DND-41 (cell line): ENCODE measurements at regions not wholly inside any gene's neighbourhood (a gene's known extent, or its start where the extent isn't known, plus 50 kb on each side); places are given as distances from the start of the nearest gene placed in this dataset.
"Not testable (repeated sequence)": the region's sequence is repeated elsewhere in the genome, so short reads cannot be mapped to it uniquely, and the experiment has no call there.

Experiments used
- ATAC-seq: fragments of 200-7000 bp; cut with Tn5 transposase; 3 replicates; pipeline ENCODE4 v1.9.1; 2021; ENCODE audit warnings: low read depth; ENCODE audit not compliant: insufficient read depth
- DNase-seq: peaks from one replicate; pipeline ENCODE4 v3.0.0-alpha.2; 2020
- H2AFZ ChIP-seq: 2 replicates; pipeline ENCODE4 v1.6.0; 2012; ENCODE audit warnings: low read depth, low read length
- H3K27ac ChIP-seq: 2 replicates; pipeline ENCODE4 v1.5.1; 2012; ENCODE audit warnings: low read length, inconsistent platforms
- H3K27me3 ChIP-seq: fragments of 200-600 bp; sonication (generic); 2 replicates; pipeline ENCODE4 v1.6.0; 2012; ENCODE audit warnings: low read length, mild to moderate bottlenecking, inconsistent platforms; ENCODE audit not compliant: insufficient read depth, poor library complexity
- H3K36me3 ChIP-seq: 2 replicates; pipeline ENCODE4 v1.5.1; 2012; ENCODE audit warnings: low read length, inconsistent platforms; ENCODE audit not compliant: insufficient read depth
- H3K4me1 ChIP-seq: 2 replicates; pipeline ENCODE4 v1.5.1; 2012; ENCODE audit warnings: mild to moderate bottlenecking, low read length; ENCODE audit not compliant: insufficient read depth
- H3K4me2 ChIP-seq: 2 replicates; pipeline ENCODE4 v1.6.0; 2012; ENCODE audit warnings: mild to moderate bottlenecking, moderate library complexity, low read length, inconsistent platforms; ENCODE audit not compliant: insufficient read depth
- H3K4me3 ChIP-seq, 2 experiments: fragments of 200-600 bp in 1 of 2; shearing (Covaris generic) in 1 of 2; 2 replicates each; pipeline ENCODE4 v1.5.1; 2012 to 2016; ENCODE audit warnings: inconsistent platforms in 2 of 2, low read length in 2 of 2, mild to moderate bottlenecking in 2 of 2, low read depth in 1 of 2, moderate library complexity in 1 of 2
- H3K79me2 ChIP-seq: 2 replicates; pipeline ENCODE4 v1.6.0; 2012; ENCODE audit warnings: low read length, inconsistent platforms; ENCODE audit not compliant: insufficient read depth
- H3K9ac ChIP-seq: 2 replicates; pipeline ENCODE4 v1.6.0; 2012; ENCODE audit warnings: low read depth, mild to moderate bottlenecking, inconsistent platforms, low read length, moderate library complexity
- H3K9me3 ChIP-seq: 2 replicates; pipeline ENCODE4 v1.5.1; 2012; ENCODE audit warnings: low read length, moderate library complexity, mild to moderate bottlenecking, inconsistent platforms; ENCODE audit not compliant: insufficient read depth, severe bottlenecking
- H4K20me1 ChIP-seq: 2 replicates; pipeline ENCODE4 v1.6.0; 2012; ENCODE audit warnings: low read length; ENCODE audit not compliant: insufficient read depth
- CTCF ChIP-seq: IDR thresholded peaks from 2 replicates; pipeline ENCODE4 v1.5.1; 2012; ENCODE audit warnings: borderline replicate concordance, low read length, moderate library complexity, mild to moderate bottlenecking; ENCODE audit not compliant: poor library complexity, severe bottlenecking; ENCODE audit errors: extremely low read depth
- EZH2 ChIP-seq: IDR thresholded peaks from 3 replicates; pipeline ENCODE4 v1.6.1; 2012; ENCODE audit warnings: borderline replicate concordance, low read depth, mild to moderate bottlenecking, moderate library complexity, low read length, inconsistent platforms; ENCODE audit not compliant: severe bottlenecking

DNA sequence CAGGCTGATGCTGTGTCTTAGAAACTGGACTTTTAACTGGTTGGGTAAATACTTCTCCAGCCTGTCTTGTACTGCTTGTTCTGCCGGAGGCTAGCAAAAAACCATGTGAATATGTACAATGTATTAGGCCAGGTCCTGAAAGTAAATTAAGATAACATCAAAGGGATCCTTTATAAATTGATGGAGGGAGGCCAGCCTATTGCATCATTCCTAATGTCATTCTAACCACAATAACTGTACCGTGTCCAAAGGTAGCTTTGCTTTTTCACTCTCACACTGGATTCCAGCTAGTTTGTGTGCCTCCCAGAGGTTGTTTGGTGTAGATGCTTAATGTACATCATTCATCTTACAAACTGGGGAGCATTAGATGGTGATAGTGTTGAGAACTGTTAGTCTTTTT lies 91.2 kb upstream of the SEM1 start:
- Histone ChIP-seq H3K9me3 (no peaks in the 10 kb centered on the region), H3K79me2 (no peaks in the 10 kb centered on the region), H3K4me1 (no peaks in the 10 kb centered on the region), H3K9ac (no peak overlapping the region), H3K4me2 (no peak overlapping the region), H2AFZ (no peak overlapping the region), H3K27me3 (no peaks in the 10 kb centered on the region), H4K20me1 (no peaks in the 10 kb centered on the region), H3K4me3 (no peak overlapping the region), H3K27ac (no peak overlapping the region), H3K36me3 (no peaks in the 10 kb centered on the region)
- ATAC-seq (no peak), DNase-seq (no peak)
- no peak for TF ChIP-seq EZH2

DNA sequence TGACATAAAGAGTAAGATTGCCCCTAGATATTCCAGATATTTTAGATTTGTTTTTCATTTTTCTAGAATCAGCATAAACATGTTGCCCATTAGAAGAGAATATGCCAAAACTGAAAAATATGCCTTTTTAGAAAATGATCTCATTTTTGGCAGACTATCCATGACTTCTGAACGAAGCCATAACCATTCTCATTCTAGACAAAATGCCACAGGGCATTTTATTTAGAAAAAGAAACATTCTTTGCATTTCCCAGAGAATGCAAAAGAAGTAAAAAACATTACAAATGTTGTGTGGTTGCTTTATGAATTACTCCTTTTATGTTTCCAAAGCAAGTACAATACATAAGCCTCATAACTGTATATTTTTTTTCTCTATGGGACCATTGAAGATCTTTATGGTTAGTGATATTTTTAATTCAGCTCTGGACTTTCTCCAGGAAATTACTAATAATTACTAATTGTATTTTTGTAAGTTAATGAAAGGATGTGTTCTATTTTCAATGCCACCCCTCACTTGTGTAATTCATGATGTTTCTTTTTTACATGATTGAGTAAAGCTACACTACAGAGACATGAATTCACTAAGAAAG lies 109.6 kb upstream of the SEM1 start:
- no peaks in the 10 kb centered on the region for H3K4me1 ChIP-seq
- no peak overlapping the region for H2AFZ ChIP-seq
- H3K36me3 ChIP-seq = no peaks in the 10 kb centered on the region
- H3K79me2 ChIP-seq = no peaks in the 10 kb centered on the region
- no peaks in the 10 kb centered on the region for H4K20me1 ChIP-seq
- ATAC-seq (no peak), DNase-seq (no peak)
- TF ChIP-seq EZH2 (no peak), CTCF (no peak)
- no peak overlapping the region for H3K9ac ChIP-seq
- H3K27ac ChIP-seq = no peak overlapping the region
- no peaks in the 10 kb centered on the region for H3K27me3 ChIP-seq
- no peaks in the 10 kb centered on the region for H3K9me3 ChIP-seq
- no peak overlapping the region for H3K4me2 ChIP-seq
- H3K4me3 ChIP-seq = no peak overlapping the region

GRCh38 chr7:96821131-96821530 lies 111.5 kb upstream of the SEM1 start:
- not testable (repeated sequence) for H3K9ac ChIP-seq, H2AFZ ChIP-seq, H3K36me3 ChIP-seq, H3K27me3 ChIP-seq, DNase-seq, H3K4me1 ChIP-seq, H3K4me2 ChIP-seq, H3K9me3 ChIP-seq, H3K4me3 ChIP-seq, H3K27ac ChIP-seq, H3K79me2 ChIP-seq, ATAC-seq, H4K20me1 ChIP-seq

GRCh38 chr7:96822824-96823223 lies 113.2 kb upstream of the SEM1 start:
- DNase-seq (no peak), ATAC-seq (no peak)
- H4K20me1 ChIP-seq = no peaks in the 10 kb centered on the region
- no peak overlapping the region for H2AFZ ChIP-seq
- no peaks in the 10 kb centered on the region for H3K79me2 ChIP-seq
- H3K9me3 ChIP-seq = no peaks in the 10 kb centered on the region
- no peak overlapping the region for H3K4me3 ChIP-seq
- no peak overlapping the region for H3K4me2 ChIP-seq
- no peaks in the 10 kb centered on the region for H3K27me3 ChIP-seq
- H3K4me1 ChIP-seq = no peaks in the 10 kb centered on the region
- H3K36me3 ChIP-seq = no peaks in the 10 kb centered on the region
- H3K9ac ChIP-seq = no peak overlapping the region
- H3K27ac ChIP-seq = no peak overlapping the region
- TF ChIP-seq EZH2 (no peak), CTCF (no peak)
